LNCaP clone FGC (cell line): ENCODE measurements at regions not wholly inside any gene's neighbourhood (a gene's known extent, or its start where the extent isn't known, plus 50 kb on each side); places are given as distances from the start of the nearest gene placed in this dataset.

Experiments used
- DNase-seq: peaks from one replicate; pipeline ENCODE4 v3.0.0-alpha.2; 2011; ENCODE audit warnings: low read depth
- H3K4me3 ChIP-seq: 2 replicates; pipeline ENCODE4 v1.5.1; 2011; ENCODE audit warnings: mild to moderate bottlenecking, low read depth, low read length, control low read depth
- TF ChIP-seq, protein P1 (sequence below): IDR thresholded peaks from 2 replicates; pipeline ENCODE4 v1.5.1; 2012; ENCODE audit warnings: mild to moderate bottlenecking; ENCODE audit not compliant: control insufficient read depth, insufficient read depth; ENCODE audit errors: extremely low read depth

DNA sequence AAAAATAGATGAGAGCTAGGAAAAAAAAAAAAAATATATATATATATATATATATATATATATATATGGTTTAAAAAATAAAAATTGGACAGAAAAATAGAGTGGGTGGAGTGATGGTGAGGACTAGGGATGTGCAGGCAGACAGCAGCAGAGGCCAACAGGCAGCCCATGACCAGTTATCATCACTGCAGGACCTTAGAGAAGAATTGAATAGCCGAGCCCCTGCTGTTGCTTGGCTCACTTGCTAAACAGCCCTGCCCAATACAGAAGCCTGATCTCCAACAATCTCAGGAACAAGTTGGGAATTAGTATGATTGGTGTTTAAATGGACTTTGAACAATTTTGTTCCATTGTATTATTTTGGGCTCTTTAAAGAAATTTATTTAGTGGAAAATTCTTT is 967.5 kb upstream of the PIK3C3 start:
- H3K4me3 ChIP-seq = no peak overlapping the region
- TF ChIP-seq, protein P1, sequence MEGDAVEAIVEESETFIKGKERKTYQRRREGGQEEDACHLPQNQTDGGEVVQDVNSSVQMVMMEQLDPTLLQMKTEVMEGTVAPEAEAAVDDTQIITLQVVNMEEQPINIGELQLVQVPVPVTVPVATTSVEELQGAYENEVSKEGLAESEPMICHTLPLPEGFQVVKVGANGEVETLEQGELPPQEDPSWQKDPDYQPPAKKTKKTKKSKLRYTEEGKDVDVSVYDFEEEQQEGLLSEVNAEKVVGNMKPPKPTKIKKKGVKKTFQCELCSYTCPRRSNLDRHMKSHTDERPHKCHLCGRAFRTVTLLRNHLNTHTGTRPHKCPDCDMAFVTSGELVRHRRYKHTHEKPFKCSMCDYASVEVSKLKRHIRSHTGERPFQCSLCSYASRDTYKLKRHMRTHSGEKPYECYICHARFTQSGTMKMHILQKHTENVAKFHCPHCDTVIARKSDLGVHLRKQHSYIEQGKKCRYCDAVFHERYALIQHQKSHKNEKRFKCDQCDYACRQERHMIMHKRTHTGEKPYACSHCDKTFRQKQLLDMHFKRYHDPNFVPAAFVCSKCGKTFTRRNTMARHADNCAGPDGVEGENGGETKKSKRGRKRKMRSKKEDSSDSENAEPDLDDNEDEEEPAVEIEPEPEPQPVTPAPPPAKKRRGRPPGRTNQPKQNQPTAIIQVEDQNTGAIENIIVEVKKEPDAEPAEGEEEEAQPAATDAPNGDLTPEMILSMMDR = no peak
- DNase-seq = no peak

GRCh38 chr18:40985436-40985835 is 969.6 kb upstream of the PIK3C3 start:
- no peak overlapping the region for H3K4me3 ChIP-seq
- TF ChIP-seq, protein P1 = no peak
- no peak for DNase-seq

DNA sequence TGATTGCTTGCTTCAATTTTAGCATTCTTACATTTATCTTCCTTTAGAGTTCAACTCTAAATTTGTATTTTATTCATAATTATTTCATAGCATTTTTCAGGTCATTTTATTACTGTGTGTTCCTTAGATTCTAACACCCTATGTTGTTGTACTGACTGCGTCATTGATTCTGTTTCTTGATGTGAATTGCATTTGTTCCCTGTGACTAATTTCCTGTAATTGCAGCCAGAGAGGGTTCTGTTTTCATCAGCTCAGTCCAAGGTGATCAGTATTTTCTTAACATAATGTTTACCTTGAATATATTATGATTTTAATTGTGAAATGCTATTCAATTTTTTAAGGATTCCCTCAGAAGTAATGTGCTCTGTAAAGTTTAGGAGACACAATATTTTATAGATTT is 970.2 kb upstream of the PIK3C3 start:
- DNase-seq = no peak
- TF ChIP-seq, protein P1 = no peak
- no peak overlapping the region for H3K4me3 ChIP-seq

GRCh38 chr18:40983835-40984234 is 971.2 kb upstream of the PIK3C3 start:
- no peak for DNase-seq
- TF ChIP-seq, protein P1 = no peak
- no peak overlapping the region for H3K4me3 ChIP-seq

GRCh38 chr18:40980171-40980570 is 974.9 kb upstream of the PIK3C3 start:
- TF ChIP-seq, protein P1 = no peak
- no peak overlapping the region for H3K4me3 ChIP-seq
- no peak for DNase-seq

GRCh38 chr18:40976050-40976449 is 979.0 kb upstream of the PIK3C3 start:
- no peak overlapping the region for H3K4me3 ChIP-seq
- TF ChIP-seq, protein P1 = no peak
- DNase-seq = no peak

DNA sequence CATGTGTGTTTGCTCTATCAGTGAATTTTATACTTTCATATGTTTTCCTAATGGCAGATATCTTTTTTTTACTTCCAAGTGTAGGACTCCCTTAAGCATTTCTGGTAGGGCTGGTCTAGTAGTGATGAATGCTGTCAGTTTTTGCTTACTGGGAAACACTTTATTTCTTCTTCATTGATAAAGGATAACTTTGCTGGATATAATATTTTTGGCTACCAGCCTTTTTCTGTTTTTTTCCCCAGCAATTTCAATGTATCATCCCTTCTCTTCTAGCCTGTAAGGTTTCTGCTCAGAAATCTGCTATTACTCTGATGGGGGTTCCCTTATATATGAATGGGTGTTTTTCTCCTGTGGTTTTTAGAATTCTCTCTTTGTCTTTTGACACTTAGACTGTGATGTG is 980.6 kb upstream of the PIK3C3 start:
- TF ChIP-seq, protein P1 = no peak
- H3K4me3 ChIP-seq = no peak overlapping the region
- DNase-seq = no peak
